Cerebellar cortex (tissue), 1 donor: ENCODE measurements at regions not wholly inside any gene's neighbourhood (a gene's known extent, or its start where the extent isn't known, plus 50 kb on each side); places are given as distances from the start of the nearest gene placed in this dataset.

Experiments used
- DNase-seq: peaks from one replicate; pipeline ENCODE4 v3.0.0-alpha.2; 2015; ENCODE audit warnings: low spot score

DNA sequence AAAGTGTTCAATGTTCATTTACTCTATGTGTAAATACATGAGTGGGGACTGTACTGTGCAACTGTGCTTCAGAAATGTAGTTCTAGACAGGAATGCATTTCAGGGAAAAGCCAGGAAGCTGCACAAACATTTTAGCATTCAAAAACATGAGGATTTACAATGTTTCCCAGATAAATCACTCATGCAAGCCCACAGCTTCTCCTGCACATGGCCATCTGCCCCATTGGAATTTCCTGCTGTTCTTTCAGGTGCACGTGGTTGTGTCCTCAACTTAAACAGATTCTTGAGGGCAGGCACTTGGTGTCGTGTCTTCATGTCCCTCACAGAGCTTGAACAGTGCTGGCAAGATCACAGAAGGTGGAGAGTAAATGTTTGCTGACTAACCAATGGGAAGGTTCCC, 101.5 kb downstream of the UNC5CL start:
- DNase-seq: no peak

DNA sequence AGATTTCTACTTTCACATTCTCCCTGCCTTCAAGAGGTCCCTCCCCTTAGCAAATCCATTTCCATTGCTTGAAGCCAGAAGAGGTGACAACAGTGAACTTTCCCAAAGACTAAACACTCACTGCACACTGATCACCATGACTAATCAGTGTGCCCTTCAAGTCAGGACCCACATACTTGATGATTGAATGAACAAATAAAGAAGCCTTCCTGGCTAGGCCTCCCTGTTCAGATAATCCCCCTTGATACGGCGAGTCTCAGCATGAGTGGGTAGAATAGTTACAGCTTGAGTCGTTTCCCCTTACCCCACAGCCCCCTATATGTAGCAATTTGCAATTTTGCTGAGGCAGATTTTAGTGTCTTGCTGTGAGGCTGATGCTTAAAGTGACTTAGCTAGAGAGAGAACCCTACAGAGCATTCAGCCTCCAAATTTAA, 102.2 kb downstream of the UNC5CL start:
- no peak for DNase-seq

DNA sequence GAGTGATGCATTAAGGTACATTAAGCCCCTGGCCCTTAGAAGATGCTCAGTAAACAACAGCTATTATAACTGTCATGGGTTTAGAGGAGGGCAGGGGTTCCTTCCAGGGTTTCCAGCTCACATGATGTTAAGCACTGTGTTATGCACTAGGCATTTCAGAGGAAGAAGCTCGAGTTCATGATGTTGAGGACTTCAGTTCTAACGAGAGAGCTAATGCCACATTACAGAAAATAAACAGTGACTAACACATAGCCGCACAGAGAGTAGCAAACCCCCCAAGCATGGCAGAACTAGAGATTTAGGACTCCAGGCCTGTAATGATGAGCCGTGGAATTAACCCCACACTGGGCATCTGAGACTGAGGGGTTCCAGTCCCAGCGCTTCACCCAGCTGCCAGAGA, 105.2 kb downstream of the UNC5CL start:
- no peak for DNase-seq

- DNase-seq: no peak
Observed at GRCh38 chr6:40932953-40933352, 106.1 kb downstream of the UNC5CL start.

DNA sequence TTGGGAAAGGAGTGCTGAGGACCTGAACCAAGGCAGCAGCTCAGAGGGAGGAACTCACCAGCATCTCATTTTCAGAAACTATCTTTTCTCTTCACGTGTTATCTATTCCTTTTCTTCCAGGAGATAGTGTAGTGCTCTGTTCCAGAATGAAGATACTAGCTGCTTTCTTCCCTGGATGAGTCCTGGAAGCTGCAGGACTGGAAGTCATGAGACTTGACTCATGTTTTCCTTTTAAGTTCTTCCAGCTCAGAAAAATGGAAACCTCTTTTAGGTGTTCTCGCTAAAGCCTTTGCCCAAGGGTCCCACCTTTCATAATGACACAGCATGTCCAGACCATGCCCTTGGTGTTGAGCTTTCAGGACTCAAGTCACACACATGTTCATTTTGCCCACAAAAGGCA, 106.7 kb downstream of the UNC5CL start:
- DNase-seq: no peak

GRCh38 chr6:40931931-40932330, 107.1 kb downstream of the UNC5CL start:
- DNase-seq: no peak

GRCh38 chr6:40930555-40930954, 108.5 kb downstream of the UNC5CL start:
- DNase-seq: no peak

- DNase-seq: no peak
Observed at GRCh38 chr6:40930045-40930444, 109.0 kb downstream of the UNC5CL start.

DNA sequence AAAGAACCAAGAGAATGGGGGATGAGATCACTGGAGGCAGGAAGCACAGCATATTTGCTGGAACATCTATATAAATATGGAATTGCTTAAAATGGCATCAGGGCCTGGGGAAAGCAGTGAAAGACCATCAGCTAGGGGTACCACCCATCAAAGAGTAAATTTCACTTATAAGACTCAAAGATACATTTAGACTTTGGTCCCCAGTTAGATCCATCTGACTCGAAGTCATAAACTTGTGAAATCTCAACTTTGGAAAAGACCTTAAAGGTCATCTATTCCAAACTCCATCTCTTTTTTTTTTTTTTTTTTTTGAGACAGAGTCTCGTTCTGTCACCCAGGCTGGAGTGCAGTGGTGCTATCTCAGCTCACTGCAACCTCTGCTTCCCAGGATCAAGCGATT, 109.8 kb downstream of the UNC5CL start:
- no peak for DNase-seq

- no peak for DNase-seq
Observed at GRCh38 chr6:40928763-40929162, 110.3 kb downstream of the UNC5CL start.

GRCh38 chr6:40928307-40928706, 110.7 kb downstream of the UNC5CL start:
- DNase-seq: no peak

DNA sequence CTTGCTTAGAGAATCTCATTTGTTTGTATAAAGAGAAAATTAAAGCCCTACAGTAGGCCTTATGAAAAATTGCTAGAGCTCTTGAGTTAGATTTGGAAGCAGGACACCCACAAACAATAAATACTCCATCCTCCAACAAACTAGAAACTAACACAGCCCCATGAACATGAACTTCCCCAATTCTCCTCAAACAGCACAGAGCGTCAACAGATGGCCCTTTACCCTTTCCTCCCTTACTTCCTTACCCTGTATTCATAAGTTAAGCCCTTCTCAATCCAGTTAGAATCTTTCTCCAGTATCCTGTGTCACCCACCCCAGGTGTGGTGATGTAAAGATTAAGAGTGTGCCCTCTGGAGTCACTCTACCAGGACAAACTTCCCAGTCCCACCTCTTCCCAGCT, 113.7 kb downstream of the UNC5CL start:
- no peak for DNase-seq

DNA sequence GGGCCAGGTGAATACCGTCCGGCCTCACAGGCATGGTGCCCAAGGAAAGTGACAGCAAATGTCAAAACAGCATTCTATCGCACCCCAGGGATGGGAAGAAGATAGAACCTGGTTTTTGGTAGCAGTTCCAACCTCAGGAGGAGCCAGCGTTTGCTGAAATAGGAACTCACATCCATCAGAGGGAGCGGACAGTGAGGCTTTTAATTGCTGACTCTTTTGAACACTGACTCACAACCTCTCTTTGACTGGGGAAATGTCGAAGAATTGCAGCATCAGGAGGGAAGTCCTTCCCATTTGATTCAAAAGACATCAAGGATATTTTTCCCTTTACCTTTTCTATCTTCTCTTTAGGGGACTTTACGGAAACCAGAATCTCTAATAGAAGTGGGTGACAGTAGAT, 114.2 kb downstream of the UNC5CL start:
- no peak for DNase-seq

GRCh38 chr6:40923880-40924279, 115.1 kb downstream of the UNC5CL start:
- DNase-seq: no peak

DNA sequence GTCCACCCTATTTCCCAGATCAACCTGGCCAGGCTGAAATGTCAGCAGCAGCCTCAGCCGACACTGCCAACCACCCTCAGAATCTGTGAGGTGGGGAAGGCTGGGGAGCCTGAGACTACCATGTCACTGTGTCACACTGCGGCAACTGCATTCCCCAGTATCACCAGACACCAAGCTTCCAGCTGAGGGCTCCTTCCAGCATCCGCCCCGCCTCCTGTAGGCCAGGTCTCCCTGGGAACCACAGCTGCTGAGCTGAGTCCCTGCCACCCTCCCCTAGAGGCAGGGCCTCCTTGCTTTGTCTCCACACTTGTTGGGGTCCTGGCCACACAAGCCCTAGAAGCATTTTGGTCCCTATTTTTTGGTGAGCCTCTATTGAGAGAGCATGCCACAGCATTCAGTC, 115.7 kb downstream of the UNC5CL start:
- DNase-seq: no peak

GRCh38 chr6:40922281-40922680, 116.7 kb downstream of the UNC5CL start:
- no peak for DNase-seq

DNA sequence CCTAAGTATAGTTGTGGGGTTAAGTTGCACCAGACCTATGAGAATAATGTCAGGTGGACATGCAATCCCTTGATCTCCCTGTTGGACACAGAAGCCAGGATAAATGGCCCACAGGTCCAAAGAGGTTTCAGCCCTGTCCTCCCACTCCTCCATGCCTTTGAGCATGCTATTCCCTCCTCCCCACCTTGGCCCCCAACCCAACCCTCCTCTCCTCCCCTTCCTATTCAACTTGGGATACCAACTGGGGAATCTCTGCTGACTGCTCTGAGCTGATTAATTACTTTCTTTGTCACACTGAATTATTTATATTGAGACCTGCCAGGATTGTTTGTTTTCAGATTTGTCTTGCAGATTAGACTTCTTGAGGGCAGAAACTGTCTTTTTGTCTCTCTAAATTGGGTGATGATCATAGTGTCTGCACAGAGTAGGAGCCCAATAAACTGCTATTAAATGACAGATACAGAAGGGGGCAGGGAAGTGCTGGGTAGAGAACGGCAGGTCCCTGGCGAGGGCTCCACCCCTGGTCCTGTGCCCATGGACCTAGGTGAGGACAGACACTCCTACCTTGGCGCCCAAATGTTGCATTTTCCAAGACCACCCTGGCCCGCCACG, 120.9 kb downstream of the UNC5CL start:
- no peak for DNase-seq

GRCh38 chr6:40917603-40918002, 121.4 kb downstream of the UNC5CL start:
- no peak for DNase-seq

- DNase-seq: no peak
Observed at GRCh38 chr6:40916845-40917244, 122.2 kb downstream of the UNC5CL start.

DNA sequence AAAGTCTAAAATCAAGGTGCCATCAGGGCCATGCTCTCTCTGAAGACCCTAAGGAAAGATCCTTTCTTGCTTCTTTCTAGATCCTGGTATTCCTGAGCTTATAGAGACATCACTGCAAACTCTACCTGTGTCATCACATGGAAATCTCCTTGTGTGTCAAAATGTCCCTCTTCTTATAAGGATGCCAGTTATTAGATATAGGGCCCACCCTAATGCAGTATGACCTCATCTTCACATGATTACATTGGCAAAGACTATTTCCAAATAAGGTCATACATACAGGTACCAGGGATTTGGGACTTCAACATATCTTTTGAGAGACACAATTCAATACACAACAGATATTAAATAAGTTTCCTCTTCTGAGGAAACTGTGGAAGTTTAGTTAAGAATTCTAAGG, 123.9 kb downstream of the UNC5CL start:
- no peak for DNase-seq

- no peak for DNase-seq
Observed at GRCh38 chr6:40914005-40914404, 125.0 kb downstream of the UNC5CL start.

DNA sequence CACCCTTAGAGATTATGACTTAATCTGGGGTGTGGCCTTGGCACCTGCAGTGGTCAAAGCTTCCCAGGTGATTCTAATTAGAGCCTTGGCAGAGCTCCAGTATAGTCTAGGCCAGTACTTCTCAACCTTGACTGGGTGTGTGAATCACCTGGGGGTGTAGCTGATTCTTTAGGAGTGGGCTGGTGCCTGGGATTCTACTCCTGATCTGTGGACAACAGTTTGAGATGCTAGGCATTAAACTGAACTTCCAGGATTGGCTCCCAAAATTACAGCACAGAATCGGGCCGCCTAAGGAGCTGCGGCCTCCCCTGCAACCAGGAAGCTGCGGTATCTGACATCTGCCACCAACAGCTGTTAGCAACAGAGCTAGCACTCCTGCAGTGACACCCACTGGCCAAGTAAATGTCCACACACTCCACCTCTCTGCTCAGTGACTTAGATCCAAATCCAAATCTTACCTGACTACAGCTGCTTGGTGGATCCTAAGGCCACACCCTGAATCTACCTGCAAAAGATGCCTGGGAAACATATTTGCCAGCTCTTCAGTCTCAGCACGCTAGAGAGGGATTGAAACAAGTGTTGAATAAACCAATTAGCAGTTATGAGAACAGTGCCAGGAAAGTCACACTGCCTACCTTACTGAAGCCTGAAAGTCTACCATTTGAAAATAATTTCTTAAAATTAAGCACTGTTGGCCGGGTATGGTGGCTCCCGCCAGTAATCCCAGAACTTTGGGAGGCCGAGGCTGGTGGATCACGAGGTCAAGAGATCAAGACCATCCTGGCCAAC, 126.7 kb downstream of the UNC5CL start:
- DNase-seq: no peak

GRCh38 chr6:40910260-40910893, 128.6 kb downstream of the UNC5CL start:
- DNase-seq: no peak
